ENCODE measurements at regions not wholly inside any gene's neighbourhood (a gene's known extent, or its start where the extent isn't known, plus 50 kb on each side); places are given as distances from the start of the nearest gene placed in this dataset.
A peak's percentile ranks its signal among the peaks of the same experiment; 100 is the strongest.

GRCh38 chr14:85315290-85315689, 214.7 kb upstream of the FLRT2 start:
- no peak overlapping the region for H2AK5ac ChIP-seq (ENCODE audit: low read length, severe bottlenecking)

GRCh38 chr14:85315733-85316290, 214.1 kb upstream of the FLRT2 start:
- Histone ChIP-seq H2AK5ac (ENCODE audit: low read length, severe bottlenecking) (no peak overlapping the region), H3K27me3 (ENCODE audit: control insufficient read depth in 1 of 2, insufficient read depth in 1 of 2, low read length in 2 of 2) (no peaks in the 10 kb centered on the region), H2BK15ac (ENCODE audit: low read depth, poor library complexity, severe bottlenecking) (no peak overlapping the region), H3K36me3 (ENCODE audit: control insufficient read depth in 1 of 2, insufficient read depth in 2 of 2, low read depth in 1 of 2, low read length in 2 of 2) (no peaks in the 10 kb centered on the region), H3K79me1 (replicated peaks; ENCODE audit: low read length, poor library complexity, severe bottlenecking) (no peaks in the 10 kb centered on the region), H3K4ac (ENCODE audit: low read depth in 1 of 2, low read length in 2 of 2) (peak overlapping the region in 1 of 2 experiments; percentile 61), H3K14ac (ENCODE audit: low read length in 2 of 2) (no peak overlapping the region), H3K4me3 (ENCODE audit: insufficient read depth in 1 of 2, low read depth in 1 of 2, low read length in 2 of 2) (no peak overlapping the region), H3K9me3 (ENCODE audit: control insufficient read depth, low read length) (no peaks in the 10 kb centered on the region), H4K8ac (ENCODE audit: low read length) (no peak overlapping the region), H3K27ac (ENCODE audit: low read length, poor library complexity, severe bottlenecking) (no peak overlapping the region), H2BK120ac (ENCODE audit: low read depth, low read length) (peak overlapping the region; percentile 34), H3K23ac (ENCODE audit: low read length in 2 of 2) (no peak overlapping the region), H3K18ac (ENCODE audit: low read depth in 1 of 2, low read length in 2 of 2) (peak overlapping the region in 1 of 2 experiments; percentile 43), H2AFZ (ENCODE audit: low read depth, low read length) (no peak overlapping the region), H3K9ac (ENCODE audit: low read length) (no peak overlapping the region), H3K4me2 (ENCODE audit: low read length, poor library complexity, severe bottlenecking) (no peak overlapping the region), H2BK12ac (ENCODE audit: low read length in 2 of 2) (no peak overlapping the region), H4K91ac (ENCODE audit: low read length) (no peak overlapping the region), H2BK5ac (ENCODE audit: low read depth, low read length, poor library complexity, severe bottlenecking) (no peak overlapping the region), H3K4me1 (ENCODE audit: control insufficient read depth, insufficient read depth, low read depth, low read length) (peaks cover 2% of the 10 kb centered on the region)
- WGBS = 46% methylated on average over 4 of the region's 5 CpGs
- DNase-seq = peak; percentile 22

More at GRCh38 chr14:85315290-85315689, 214.7 kb upstream of the FLRT2 start:
- Histone ChIP-seq H3K18ac (ENCODE audit: low read depth in 1 of 2, low read length in 2 of 2) (no peak overlapping the region), H3K36me3 (ENCODE audit: control insufficient read depth in 1 of 2, insufficient read depth in 2 of 2, low read depth in 1 of 2, low read length in 2 of 2) (no peaks in the 10 kb centered on the region), H3K9ac (ENCODE audit: low read length) (no peak overlapping the region), H2BK12ac (ENCODE audit: low read length in 2 of 2) (no peak overlapping the region), H3K23ac (ENCODE audit: low read length in 2 of 2) (no peak overlapping the region), H2BK120ac (ENCODE audit: low read depth, low read length) (no peak overlapping the region), H3K79me1 (replicated peaks; ENCODE audit: low read length, poor library complexity, severe bottlenecking) (no peaks in the 10 kb centered on the region), H4K8ac (ENCODE audit: low read length) (no peak overlapping the region), H3K14ac (ENCODE audit: low read length in 2 of 2) (no peak overlapping the region), H3K27ac (ENCODE audit: low read length, poor library complexity, severe bottlenecking) (no peak overlapping the region), H2AFZ (ENCODE audit: low read depth, low read length) (no peak overlapping the region), H3K4me2 (ENCODE audit: low read length, poor library complexity, severe bottlenecking) (no peak overlapping the region), H3K9me3 (ENCODE audit: control insufficient read depth, low read length) (no peaks in the 10 kb centered on the region), H3K4me3 (ENCODE audit: insufficient read depth in 1 of 2, low read depth in 1 of 2, low read length in 2 of 2) (no peak overlapping the region), H3K27me3 (ENCODE audit: control insufficient read depth in 1 of 2, insufficient read depth in 1 of 2, low read length in 2 of 2) (no peaks in the 10 kb centered on the region), H3K4ac (ENCODE audit: low read depth in 1 of 2, low read length in 2 of 2) (no peak overlapping the region), H3K4me1 (ENCODE audit: control insufficient read depth, insufficient read depth, low read depth, low read length) (peaks cover 2% of the 10 kb centered on the region), H2BK15ac (ENCODE audit: low read depth, poor library complexity, severe bottlenecking) (no peak overlapping the region), H4K91ac (ENCODE audit: low read length) (no peak overlapping the region), H2BK5ac (ENCODE audit: low read depth, low read length, poor library complexity, severe bottlenecking) (no peak overlapping the region)
- DNase-seq = peak; percentile 12
- 89% methylated on average over 3 of the region's 3 CpGs for WGBS

- H3K79me1 ChIP-seq (replicated peaks; ENCODE audit: low read length, poor library complexity, severe bottlenecking) = no peaks in the 10 kb centered on the region
- H3K4me3 ChIP-seq (ENCODE audit: insufficient read depth in 1 of 2, low read depth in 1 of 2, low read length in 2 of 2) = no peak overlapping the region
- H3K23ac ChIP-seq (ENCODE audit: low read length in 2 of 2) = no peak overlapping the region
- H2BK120ac ChIP-seq (ENCODE audit: low read depth, low read length) = no peak overlapping the region
- H4K91ac ChIP-seq (ENCODE audit: low read length) = no peak overlapping the region
- no peaks in the 10 kb centered on the region for H3K36me3 ChIP-seq (ENCODE audit: control insufficient read depth in 1 of 2, insufficient read depth in 2 of 2, low read depth in 1 of 2, low read length in 2 of 2)
- no peaks in the 10 kb centered on the region for H3K9me3 ChIP-seq (ENCODE audit: control insufficient read depth, low read length)
- no peak overlapping the region for H3K9ac ChIP-seq (ENCODE audit: low read length)
- H3K4ac ChIP-seq (ENCODE audit: low read depth in 1 of 2, low read length in 2 of 2) = no peak overlapping the region
- no peak overlapping the region for H3K4me2 ChIP-seq (ENCODE audit: low read length, poor library complexity, severe bottlenecking)
- no peak overlapping the region for H2BK5ac ChIP-seq (ENCODE audit: low read depth, low read length, poor library complexity, severe bottlenecking)
- no peak overlapping the region for H2AFZ ChIP-seq (ENCODE audit: low read depth, low read length)
- no peaks in the 10 kb centered on the region for H3K27me3 ChIP-seq (ENCODE audit: control insufficient read depth in 1 of 2, insufficient read depth in 1 of 2, low read length in 2 of 2)
- H2AK5ac ChIP-seq (ENCODE audit: low read length, severe bottlenecking) = no peak overlapping the region
- DNase-seq = peak; percentile 81
- H4K8ac ChIP-seq (ENCODE audit: low read length) = no peak overlapping the region
- H3K4me1 ChIP-seq (ENCODE audit: control insufficient read depth, insufficient read depth, low read depth, low read length) = peaks cover 2% of the 10 kb centered on the region
- H2BK12ac ChIP-seq (ENCODE audit: low read length in 2 of 2) = no peak overlapping the region
- no CpG with 5 or more reads among the region's 2 CpGs for WGBS
- no peak overlapping the region for H3K18ac ChIP-seq (ENCODE audit: low read depth in 1 of 2, low read length in 2 of 2)
- no peak overlapping the region for H2BK15ac ChIP-seq (ENCODE audit: low read depth, poor library complexity, severe bottlenecking)
- no peak overlapping the region for H3K14ac ChIP-seq (ENCODE audit: low read length in 2 of 2)
- H3K27ac ChIP-seq (ENCODE audit: low read length, poor library complexity, severe bottlenecking) = no peak overlapping the region
Observed at GRCh38 chr14:85316701-85317410, 213.1 kb upstream of the FLRT2 start.

- Histone ChIP-seq H3K4me2 (ENCODE audit: low read length, poor library complexity, severe bottlenecking) (no peak overlapping the region), H3K4me1 (ENCODE audit: control insufficient read depth, insufficient read depth, low read depth, low read length) (peaks cover 2% of the 10 kb centered on the region), H2BK15ac (ENCODE audit: low read depth, poor library complexity, severe bottlenecking) (no peak overlapping the region), H3K9ac (ENCODE audit: low read length) (no peak overlapping the region), H4K91ac (ENCODE audit: low read length) (no peak overlapping the region), H3K23ac (ENCODE audit: low read length in 2 of 2) (no peak overlapping the region), H2BK12ac (ENCODE audit: low read length in 2 of 2) (peak overlapping the region; percentile 71 to 73), H3K4me3 (ENCODE audit: insufficient read depth in 1 of 2, low read depth in 1 of 2, low read length in 2 of 2) (no peak overlapping the region), H4K8ac (ENCODE audit: low read length) (no peak overlapping the region), H2AFZ (ENCODE audit: low read depth, low read length) (no peak overlapping the region), H2BK5ac (ENCODE audit: low read depth, low read length, poor library complexity, severe bottlenecking) (no peak overlapping the region), H2BK120ac (ENCODE audit: low read depth, low read length) (no peak overlapping the region), H3K27me3 (ENCODE audit: control insufficient read depth in 1 of 2, insufficient read depth in 1 of 2, low read length in 2 of 2) (no peaks in the 10 kb centered on the region), H3K27ac (ENCODE audit: low read length, poor library complexity, severe bottlenecking) (no peak overlapping the region), H3K9me3 (ENCODE audit: control insufficient read depth, low read length) (no peaks in the 10 kb centered on the region), H3K18ac (ENCODE audit: low read depth in 1 of 2, low read length in 2 of 2) (peak overlapping the region in 1 of 2 experiments; percentile 21), H3K4ac (ENCODE audit: low read depth in 1 of 2, low read length in 2 of 2) (no peak overlapping the region), H2AK5ac (ENCODE audit: low read length, severe bottlenecking) (no peak overlapping the region), H3K79me1 (replicated peaks; ENCODE audit: low read length, poor library complexity, severe bottlenecking) (no peaks in the 10 kb centered on the region), H3K36me3 (ENCODE audit: control insufficient read depth in 1 of 2, insufficient read depth in 2 of 2, low read depth in 1 of 2, low read length in 2 of 2) (no peaks in the 10 kb centered on the region), H3K14ac (ENCODE audit: low read length in 2 of 2) (no peak overlapping the region)
- no CpG with 5 or more reads among the region's 3 CpGs for WGBS
- DNase-seq = no peak
Observed at GRCh38 chr14:85317491-85318021, 212.4 kb upstream of the FLRT2 start.
